HG02852 (cell line): ENCODE measurements at regions not wholly inside any gene's neighbourhood (a gene's known extent, or its start where the extent isn't known, plus 50 kb on each side); places are given as distances from the start of the nearest gene placed in this dataset.

Source experiments
- ATAC-seq: cut with Tn5 transposase; IDR thresholded peaks from one replicate; pipeline ENCODE4 v1.9.1; 2021; ENCODE audit warnings: mild to moderate bottlenecking, moderate library complexity; ENCODE audit not compliant: unreplicated experiment

DNA sequence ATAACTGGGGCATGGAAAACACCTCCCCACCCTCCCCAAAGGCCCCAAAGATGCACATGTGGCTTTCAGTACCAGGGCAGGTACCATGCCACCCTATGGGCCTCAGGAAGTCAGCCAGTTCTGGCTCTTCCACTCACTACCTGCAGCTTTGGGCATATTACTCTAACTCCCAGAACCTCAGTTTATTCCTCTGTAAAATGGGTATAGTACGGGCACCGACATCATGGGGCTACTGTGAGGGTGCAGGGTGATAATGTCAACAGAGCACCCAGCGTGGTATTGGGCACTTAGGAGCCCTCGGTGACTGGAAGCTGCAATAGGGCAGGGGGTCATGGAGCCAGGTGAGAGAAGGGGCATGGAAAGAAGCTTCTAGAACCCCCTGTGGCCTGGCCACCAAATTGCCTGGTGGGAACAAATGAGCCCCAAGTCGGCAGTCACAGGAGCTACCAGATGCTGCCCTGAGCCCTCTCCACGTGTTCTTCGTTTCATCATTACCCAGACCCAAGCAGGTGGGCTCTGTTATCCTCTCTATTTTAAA is 512.1 kb downstream of the SHQ1 start:
- no peak for ATAC-seq

DNA sequence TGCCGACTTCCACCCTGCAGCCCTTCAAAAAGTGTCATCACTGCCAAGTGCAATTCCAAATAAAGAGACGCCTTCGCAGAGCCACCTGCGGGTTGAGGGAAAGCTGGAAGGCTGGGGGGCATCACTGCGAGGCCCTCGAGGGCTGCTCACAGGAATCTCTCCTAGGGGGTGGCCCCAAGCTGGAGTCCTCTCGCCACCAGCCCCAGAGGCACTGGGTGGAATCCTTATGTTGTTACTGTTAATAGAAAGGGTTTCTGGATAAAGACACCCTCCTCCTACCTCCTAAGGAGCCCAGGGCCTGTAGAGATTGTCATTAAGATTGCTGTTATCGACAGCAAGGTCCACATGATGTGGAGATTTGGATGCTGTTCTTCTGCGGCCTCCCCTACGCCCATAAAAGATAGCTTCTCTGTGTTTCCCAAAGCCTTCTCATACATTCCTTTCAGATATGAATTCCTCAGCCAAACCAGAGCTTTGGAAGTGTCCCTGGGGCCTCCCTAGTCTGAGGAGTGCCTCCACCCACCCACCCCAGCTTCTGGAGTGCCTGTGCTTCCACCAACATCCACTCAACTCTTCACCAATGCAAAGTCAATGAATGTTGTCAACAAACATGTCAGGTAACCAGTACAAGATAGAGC is 512.7 kb downstream of the SHQ1 start:
- ATAC-seq, result no peak

- ATAC-seq, result no peak
Observed at GRCh38 chr3:72334681-72335457, 513.4 kb downstream of the SHQ1 start.

GRCh38 chr3:72332689-72333088 is 515.6 kb downstream of the SHQ1 start:
- no peak for ATAC-seq

- no peak for ATAC-seq
Observed at GRCh38 chr3:72332036-72332435, 516.2 kb downstream of the SHQ1 start.

DNA sequence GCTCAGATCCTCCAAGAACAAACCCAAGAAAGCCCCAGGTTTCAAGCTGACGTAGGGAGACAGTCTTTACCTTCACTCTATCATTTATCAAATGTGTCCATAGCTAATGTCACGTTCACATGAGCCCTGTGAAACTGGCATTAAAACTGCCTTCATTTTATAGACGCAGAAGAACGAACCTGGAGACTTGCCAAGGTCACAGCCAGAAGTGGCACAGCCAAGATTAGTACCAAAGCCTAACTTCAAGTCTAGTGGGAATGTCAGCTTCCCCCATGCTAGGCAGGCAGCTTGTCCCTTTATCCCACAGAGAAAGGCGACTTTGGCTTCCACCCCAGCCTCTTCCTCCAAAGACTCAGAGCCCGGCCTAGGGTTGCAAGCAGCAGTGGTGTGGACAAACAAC is 517.2 kb downstream of the SHQ1 start:
- ATAC-seq, result no peak

DNA sequence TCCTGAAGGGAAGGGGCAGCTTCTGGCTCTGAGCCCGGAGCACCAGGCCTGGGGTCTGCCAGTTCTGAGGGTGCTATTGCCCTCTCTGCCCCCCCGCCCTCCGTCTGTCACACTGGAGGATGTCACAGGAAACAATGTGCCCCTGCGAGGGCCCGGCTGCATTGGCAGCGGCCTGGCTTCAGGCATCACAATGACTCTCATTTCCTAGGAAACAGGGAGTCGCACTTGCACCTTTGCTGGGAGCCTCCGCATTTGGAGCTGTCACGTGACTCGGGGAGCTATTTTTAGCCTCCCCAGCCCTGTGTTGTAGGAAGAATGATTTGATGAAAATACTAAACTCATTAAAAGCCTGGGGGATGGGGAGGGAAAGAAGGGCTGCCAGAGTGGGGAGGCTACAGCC is 518.9 kb downstream of the SHQ1 start:
- ATAC-seq, result no peak

DNA sequence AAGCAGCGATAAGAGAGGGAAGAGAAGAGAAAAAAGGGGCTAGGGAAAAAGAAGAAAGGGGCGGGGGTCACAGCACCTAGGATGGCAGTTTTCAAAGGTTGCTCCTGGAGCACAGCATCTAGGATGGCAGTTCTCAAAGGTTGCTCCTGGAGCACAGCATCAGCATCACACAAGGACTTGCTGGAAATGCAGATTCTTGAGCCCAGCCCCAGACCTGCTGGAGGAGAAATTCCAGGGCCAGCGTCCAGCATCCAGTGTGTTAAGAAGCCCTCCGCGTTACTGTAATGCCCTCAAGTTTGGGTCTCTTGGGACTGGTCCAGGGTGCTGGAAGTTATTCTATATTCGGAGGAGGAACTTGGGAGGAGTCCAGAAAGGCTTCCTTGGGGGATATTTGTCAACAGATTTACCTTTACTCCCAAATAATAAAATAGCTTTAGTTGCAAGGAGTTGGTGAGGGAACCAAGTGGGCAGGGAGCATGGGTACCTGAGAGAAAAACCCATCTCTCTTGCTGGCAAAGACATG is 519.4 kb downstream of the SHQ1 start:
- ATAC-seq, result no peak

DNA sequence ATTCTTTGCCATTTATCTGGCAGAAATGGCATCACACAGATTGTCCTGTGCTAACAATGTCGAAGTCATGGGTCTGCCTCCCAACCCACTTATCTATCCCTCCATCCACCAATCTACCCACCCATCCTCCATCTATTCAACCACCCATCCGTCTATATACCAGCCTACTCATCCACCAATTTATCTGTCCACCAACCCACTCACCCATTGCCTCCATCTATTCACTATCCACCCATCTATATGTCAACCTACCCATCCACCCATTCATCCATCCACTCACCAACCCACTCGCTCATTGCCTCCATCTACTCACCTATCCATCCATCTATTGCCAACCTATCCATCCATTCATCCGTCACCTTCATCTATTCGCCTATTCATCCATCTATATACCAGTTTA is 521.2 kb downstream of the SHQ1 start:
- ATAC-seq, result no peak

DNA sequence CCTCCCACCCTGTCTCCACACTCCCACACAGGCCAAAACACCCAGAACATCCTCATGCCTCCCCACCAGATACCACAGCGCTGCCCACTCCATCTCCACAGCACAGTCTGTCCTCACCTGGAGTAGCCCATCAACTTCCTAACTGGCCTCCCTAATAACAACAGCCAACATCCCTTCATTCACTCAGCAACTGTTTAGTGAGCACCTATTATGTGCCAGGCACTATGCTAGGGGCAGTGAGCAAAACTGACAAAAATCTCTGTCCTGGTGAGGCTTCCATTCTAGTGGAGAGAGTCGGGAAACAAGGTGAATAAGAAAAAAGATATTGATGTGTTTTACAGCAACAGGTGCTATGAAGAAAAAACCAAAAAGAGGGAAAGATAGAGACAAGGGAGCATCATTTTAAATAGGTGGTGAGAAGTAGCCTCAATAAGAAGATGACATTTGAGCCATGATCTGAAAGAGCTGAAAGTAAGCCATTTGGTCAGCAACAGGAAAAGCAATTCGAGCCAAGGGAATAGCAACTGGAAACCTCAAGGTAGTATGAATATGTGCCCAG is 523.9 kb downstream of the SHQ1 start:
- no peak for ATAC-seq

DNA sequence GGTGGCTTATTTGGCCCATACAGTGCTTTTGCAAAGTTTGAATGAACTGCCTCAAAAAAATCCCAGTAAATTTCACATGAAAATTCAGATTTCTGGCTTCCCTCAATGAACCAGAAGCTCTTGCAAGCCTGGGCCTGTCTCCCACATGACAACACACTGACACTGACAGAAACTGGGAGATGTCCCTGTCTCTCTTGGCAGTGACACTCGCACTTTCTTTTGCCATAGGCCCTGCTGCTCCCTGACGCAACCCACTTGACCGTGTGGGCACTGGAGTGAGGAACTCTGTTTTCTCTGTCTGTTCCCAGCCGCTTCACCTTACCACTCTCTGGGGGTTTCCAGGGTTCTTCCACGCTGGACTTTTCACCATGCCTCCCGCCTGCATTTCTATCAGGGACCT is 524.5 kb downstream of the SHQ1 start:
- ATAC-seq, result no peak

GRCh38 chr3:72322264-72322976 is 525.8 kb downstream of the SHQ1 start:
- ATAC-seq, result no peak

DNA sequence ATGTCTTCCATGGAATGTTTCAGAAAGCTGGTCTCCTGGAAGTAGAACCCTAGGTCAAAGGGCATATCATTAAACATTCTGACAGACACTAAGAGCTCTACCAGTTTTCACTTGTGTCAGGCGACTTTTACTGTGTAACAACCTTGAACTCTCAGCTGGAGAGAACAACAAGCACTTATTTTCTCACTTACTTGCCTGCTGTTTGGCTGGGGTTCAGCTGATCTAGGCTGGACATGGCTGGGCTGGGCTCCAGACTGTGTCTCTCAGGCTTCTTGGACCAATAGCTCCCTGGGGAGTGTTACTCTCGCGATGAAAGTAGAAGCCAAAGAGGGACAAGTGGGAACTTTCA is 527.3 kb downstream of the SHQ1 start:
- no peak for ATAC-seq

DNA sequence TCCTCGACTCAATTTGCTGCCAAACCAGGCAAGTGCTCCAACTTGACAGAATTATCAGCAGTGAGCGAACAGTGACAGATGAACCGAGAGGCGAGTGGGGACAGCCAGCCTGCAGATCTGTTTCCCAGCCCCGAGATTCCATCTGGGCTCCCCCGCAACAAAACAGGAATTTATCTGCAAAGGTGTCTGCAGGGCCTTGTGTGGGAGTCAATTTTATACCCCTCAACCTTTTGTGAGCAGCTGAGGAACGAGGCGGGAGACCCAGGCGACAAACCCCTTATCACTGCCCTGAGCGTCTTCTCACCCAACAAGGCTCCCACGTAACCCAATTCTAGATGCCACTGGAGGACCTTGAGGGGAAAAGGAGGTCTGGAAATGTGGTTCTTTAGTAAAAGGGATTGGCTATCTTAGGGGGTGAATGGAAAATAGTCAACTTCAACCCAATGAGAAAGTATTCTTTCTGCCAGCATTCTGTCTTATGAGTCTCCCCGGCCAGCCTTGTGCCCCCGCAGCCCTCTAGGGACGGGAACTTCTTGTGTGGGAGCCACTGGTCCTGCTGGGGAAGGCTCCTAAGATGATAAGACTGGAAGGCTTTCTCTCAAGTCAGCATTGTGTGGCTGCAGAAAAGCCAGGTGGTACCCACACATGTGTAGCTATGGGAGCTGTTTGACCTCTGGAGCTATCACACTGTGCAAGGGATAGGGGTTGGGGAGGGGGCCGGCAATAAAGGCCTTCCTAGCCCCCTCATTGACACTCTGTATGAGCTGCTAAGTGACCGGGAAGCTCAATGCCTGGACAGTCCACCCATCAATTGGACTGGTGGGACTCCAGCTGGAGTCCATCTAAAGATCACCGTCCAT is 527.9 kb downstream of the SHQ1 start:
- no peak for ATAC-seq

DNA sequence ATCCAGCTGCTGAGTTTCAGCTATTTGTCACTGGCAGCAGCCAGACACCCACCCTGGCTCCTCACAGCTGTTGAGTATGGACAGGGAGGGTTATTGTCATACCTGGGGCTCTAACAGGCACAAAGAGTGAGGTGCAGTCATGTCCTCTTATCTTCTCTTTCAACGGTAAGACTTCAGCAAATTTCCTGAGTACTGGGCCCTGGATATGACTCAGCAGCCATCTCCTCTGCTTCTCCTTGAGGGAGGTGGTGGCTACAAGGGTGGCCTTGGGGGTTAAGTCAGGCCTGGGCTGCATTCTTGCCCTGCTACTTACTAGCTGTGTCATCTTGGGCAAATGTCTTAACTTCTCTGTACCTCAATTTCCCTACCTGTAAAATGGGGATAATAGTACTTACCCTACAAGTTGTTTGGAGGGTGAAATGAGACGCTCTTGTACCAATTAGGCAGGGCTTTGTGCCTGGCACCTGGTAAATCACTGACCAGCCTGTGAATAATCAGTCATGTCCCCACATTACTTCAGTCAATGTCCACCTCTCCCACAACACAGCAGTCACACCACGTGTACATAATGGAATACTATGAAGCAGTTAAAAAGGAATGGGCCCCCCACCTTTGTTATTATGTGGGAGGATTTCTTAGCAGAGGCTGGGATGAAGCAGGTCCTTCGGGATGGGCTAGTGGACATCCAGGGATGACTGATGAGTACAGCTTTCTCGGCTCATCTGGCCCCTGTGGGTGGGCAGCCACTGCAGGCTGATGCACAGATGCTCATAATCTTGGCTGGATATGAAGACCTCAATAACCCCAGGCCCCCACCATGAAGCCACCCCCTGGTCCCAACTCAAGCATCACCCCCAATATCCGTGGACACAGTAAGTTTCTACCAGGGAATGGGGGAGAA is 528.8 kb downstream of the SHQ1 start:
- no peak for ATAC-seq

- no peak for ATAC-seq
Observed at GRCh38 chr3:72318504-72319193, 529.6 kb downstream of the SHQ1 start.

GRCh38 chr3:72317491-72317890 is 530.8 kb downstream of the SHQ1 start:
- no peak for ATAC-seq

- no peak for ATAC-seq
Observed at GRCh38 chr3:72316501-72317279, 531.6 kb downstream of the SHQ1 start.
